Left hindlimb (tissue), 1 donor: ENCODE measurements at regions not wholly inside any gene's neighbourhood (a gene's known extent, or its start where the extent isn't known, plus 50 kb on each side); places are given as distances from the start of the nearest gene placed in this dataset.
"Not testable (repeated sequence)": the region's sequence is repeated elsewhere in the genome, so short reads cannot be mapped to it uniquely, and the experiment has no call there.

ENCODE experiments used
- DNase-seq: peaks from one replicate; pipeline ENCODE4 v3.0.0-alpha.2; 2018

GRCh38 chr6:27854421-27854820 lies 57.8 kb downstream of the OR2B2 start:
- no peak for DNase-seq

- DNase-seq: no peak
Measured at GRCh38 chr6:27851440-27851839, 60.8 kb downstream of the OR2B2 start.

DNA sequence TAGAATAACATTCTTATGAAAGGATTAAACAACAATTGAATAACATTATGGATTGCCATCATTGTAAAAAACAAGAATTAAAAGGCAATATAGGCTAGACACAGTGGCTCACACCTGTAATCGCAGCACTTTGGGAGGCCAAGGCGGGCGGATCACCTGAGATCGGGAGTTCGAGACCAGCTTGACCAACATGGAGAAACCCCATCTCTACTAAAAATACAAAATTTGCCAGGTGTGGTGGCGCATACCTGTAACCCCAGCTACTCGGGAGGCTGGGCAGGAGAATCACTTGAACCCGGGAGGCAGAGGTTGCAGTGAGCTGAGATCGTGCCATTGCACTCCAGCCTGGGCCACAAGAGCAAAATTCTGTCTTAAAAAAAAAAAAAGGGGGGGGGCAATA lies 63.2 kb downstream of the OR2B2 start:
- DNase-seq: not testable (repeated sequence)

- no peak for DNase-seq
Measured at GRCh38 chr6:27847706-27848105, 64.5 kb downstream of the OR2B2 start.

- no peak for DNase-seq
Measured at GRCh38 chr6:27840572-27840971, 71.6 kb downstream of the OR2B2 start.

GRCh38 chr6:27839626-27840475 lies 72.3 kb downstream of the OR2B2 start:
- DNase-seq: peak; percentile 81

- DNase-seq: peak; percentile 77
Measured at GRCh38 chr6:27838945-27839625, 73.1 kb downstream of the OR2B2 start.

- DNase-seq: peak; percentile 92
Measured at GRCh38 chr6:27838058-27838944, 73.9 kb downstream of the OR2B2 start.

GRCh38 chr6:27837625-27838057 lies 74.6 kb downstream of the OR2B2 start:
- no peak for DNase-seq

- peak; percentile 75 for DNase-seq
Measured at GRCh38 chr6:27836783-27837624, 75.2 kb downstream of the OR2B2 start.

DNA sequence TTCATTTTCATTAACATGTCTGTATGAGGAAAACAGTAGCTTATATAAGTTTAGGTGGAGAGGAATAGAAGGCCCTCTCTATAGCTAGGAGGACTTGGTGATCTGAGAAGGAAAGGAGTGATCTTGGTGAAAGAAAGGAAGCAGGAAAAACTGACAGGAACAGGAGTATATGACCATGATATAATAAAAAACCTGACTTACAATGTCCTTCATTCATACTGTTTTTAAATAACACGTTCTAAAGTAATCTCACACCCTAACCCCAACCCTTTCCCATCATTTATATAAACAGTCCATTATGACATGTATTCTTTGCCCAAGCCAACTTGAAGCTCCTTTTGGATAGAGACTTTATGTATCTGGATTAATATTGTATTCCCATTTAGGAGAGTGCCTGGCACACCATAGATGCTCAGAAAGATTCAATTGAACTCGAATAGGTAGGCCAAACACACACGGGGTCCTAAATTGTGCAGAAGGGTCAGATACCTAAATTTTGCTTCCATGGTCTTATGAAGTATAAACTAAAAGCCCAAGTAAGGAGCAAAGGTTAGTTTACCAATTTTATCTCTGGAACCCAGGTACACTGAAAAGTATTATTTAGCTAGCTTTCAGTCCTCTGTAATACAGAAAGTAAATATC lies 75.9 kb downstream of the OR2B2 start:
- no peak for DNase-seq

- DNase-seq: no peak
Measured at GRCh38 chr6:27834879-27835549, 77.2 kb downstream of the OR2B2 start.

DNA sequence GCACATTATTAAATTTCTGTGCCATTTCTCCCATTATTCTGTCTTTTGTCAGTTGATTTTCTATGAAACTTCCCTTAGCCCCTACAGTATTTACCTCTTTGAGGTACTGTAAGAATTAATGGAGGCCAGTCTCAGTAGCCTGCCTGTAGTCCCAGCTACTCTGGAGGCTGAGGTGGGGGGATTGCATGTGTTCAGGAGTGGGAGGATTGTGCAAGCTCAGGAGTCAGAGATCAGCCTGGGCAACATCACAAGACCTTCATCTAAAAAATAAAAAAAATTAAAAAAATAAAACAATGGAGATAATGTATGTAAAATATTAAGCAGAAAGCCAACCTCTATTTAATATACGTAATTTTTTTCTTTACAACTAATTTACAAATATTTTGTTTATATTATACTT lies 77.8 kb downstream of the OR2B2 start:
- DNase-seq: no peak

DNA sequence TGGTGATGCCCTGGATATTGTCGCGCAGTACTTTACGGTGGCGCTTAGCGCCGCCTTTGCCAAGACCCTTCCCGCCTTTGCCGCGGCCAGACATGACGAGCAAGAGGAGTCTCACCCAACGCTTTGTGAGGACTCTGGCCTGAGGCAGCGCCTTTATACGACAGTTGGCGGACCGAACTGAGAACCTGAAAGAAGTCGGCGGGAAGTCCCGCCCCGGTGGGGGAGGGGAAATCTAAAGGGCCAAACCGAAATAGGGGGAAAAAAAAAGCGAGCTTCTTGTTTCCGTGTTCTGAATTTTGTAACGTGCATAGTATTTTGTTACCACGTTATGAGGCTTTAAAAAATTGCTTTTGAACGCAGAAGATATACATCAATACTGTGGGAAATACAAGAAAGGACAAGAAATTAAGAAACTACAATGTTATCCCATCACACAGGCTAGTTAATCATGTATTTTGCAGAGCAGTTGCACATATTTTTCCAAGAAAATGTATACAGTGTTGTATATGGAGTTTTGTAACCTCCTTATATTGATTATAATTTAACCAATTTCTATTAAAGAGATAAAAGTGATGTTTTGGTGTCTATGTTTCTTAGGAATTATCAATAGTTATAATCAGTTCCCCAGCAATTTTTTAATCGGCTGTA lies 80.6 kb downstream of the OR2B2 start:
- DNase-seq: peak; percentile 72

DNA sequence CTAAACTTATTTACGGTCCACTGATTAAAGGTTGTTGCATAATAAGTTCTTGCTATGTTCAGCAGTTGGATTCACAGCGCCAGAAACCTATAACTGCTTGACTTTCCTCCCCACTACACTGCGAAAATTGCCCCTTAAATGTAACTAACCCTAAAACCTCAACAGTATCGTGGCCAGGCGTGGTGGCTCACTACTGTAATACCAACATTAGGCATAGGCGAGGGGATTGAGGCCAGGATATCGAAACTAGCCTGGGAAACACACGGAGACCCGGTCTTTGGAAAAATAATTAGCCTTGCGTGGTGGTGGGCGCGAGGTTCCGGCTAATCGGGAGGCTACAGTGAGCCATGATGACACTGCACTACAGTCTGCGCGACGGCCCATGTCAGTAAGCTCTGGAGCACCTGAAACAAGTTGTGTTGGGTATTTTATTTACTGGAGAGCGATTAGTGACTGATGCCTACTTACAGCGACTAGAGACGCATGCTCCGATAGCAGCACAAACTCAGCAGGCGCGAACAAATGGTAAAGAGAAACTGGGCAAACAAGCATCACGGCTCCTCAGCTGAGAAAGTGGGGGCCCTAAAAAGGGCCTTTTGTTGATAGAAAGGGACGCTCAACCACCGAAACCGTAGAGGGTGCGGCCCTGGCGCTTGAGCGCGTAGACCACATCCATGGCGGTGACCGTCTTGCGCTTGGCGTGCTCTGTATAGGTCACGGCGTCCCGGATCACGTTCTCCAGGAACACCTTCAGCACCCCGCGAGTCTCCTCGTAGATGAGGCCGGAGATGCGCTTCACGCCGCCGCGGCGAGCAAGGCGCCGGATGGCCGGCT lies 81.4 kb downstream of the OR2B2 start:
- peak; percentile 44 for DNase-seq

DNA sequence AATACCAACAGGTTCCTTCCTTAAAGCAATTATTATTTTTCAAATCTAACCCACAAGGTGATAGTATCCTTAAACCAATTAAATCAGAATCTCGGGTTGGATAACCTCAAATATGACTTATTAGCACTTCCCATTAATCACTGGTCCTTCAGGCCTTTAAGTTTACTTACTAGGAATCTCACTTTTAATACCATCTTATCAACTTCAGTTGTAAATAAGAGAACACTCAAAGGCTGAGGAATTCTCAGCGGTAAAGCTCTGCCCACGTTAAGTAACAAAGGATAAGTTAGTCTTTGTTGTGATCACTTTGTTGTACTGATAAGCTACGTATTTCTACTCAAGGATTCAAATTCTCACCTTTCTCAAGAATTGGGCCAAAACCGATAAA lies 82.0 kb downstream of the OR2B2 start:
- DNase-seq: no peak

DNA sequence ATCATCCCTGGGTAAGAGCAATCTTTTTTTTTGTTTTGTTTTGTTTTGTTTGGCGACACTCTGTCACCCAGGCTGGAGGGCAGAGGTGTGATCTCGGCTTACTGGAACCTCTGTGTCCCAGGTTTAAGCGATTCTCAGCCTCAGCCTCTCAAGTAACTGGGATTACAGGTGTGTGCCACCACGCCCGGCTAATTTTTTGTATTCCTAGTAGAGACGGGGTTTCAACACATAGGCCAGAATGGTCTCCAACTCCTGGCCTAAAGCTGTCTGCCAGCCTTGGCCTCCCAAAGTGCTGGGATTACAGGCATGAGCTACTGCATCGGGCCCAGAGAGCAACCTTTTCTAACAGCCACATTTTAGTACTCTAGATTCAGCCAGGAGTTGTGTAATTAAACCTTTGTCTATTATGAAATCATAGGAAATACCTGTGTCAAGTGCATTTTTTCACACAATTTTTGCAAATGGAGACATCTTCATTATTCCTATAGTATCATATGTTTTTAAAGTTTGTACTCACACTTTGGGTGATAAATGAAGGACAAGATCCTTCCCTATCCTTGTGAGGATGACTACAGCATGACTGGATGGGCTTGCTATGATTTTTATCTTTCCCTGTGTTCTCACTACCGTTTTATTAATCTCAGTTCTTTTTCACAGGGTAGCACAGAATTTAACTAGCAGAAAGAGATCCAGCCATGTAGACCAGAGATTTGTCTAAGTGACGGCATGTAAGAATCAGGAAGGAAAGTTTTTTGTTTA lies 82.6 kb downstream of the OR2B2 start:
- no peak for DNase-seq

GRCh38 chr6:27827477-27827876 lies 84.7 kb downstream of the OR2B2 start:
- DNase-seq: not testable (repeated sequence)

DNA sequence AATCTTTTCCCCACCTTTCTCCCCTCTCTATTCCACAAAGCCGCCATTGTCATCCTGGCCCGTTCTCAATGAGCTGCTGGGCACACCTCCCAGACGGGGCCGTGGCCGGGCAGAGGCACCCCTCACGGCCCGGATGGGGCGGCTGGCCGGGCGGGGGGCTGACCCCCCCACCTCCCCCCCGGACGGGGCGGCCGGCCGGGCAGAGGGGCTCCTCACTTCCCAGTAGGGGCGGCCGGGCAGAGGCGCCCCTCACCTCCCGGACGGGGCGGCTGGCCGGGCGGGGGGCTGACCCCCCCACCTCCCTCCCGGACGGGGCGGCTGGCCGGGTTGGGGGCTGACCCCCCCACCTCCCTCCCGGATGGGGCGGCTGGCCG lies 85.6 kb downstream of the OR2B2 start:
- DNase-seq: not testable (repeated sequence)
